SK-N-SH (cell line): ENCODE measurements at regions not wholly inside any gene's neighbourhood (a gene's known extent, or its start where the extent isn't known, plus 50 kb on each side); places are given as distances from the start of the nearest gene placed in this dataset.

Experiments
- CTCF ChIA-PET: fragments of 300-600, 350-600 bp; formaldehyde crosslinking; extraction: SDS; loops from one replicate; lab custom pipeline; 2021; lab: Yijun Ruan, JAX
- POLR2A ChIA-PET: fragments of 350-600 bp; sonication (Branson Sonifier 250); formaldehyde crosslinking; extraction: SDS; loops from one replicate; lab custom pipeline; 2020; ENCODE audit warnings: antibody characterized with exemption, inconsistent platforms; lab: Yijun Ruan, JAX
- DNase-seq: peaks from one replicate; pipeline ENCODE4 v3.0.0; 2012
- H2AFZ ChIP-seq: fragments of 200-600 bp; sonication (generic); 2 replicates; pipeline ENCODE4 v1.8.1; 2016; ENCODE audit warnings: antibody characterized with exemption, mild to moderate bottlenecking, low read depth
- H3F3A ChIP-seq: fragments of 200-600 bp; sonication (generic); replicated peaks from 2 replicates; pipeline ENCODE3; 2016; ENCODE audit warnings: antibody characterized with exemption, mild to moderate bottlenecking; ENCODE audit not compliant: insufficient read depth
- H3K27ac ChIP-seq, 2 experiments: fragments of 200-500 bp in 1 of 2; fragments of 200-600 bp in 1 of 2; sonication (Bioruptor generic) in 1 of 2; sonication (generic), shearing (Covaris generic) in 1 of 2; 2 replicates each; pipeline versions ENCODE4 v1.5.1 to v1.6.1; 2014 to 2016; ENCODE audit warnings: low read depth in 2 of 2, inconsistent platforms in 1 of 2, low read length in 1 of 2, mild to moderate bottlenecking in 1 of 2, mixed read lengths in 1 of 2
- H3K27me3 ChIP-seq: fragments of 200-600 bp; sonication (generic), shearing (Covaris generic); 2 replicates; pipeline ENCODE4 v1.6.1; 2016; ENCODE audit warnings: mixed run types; ENCODE audit not compliant: insufficient read depth
- H3K36me3 ChIP-seq, 2 experiments: fragments of 200-500 bp in 1 of 2; fragments of 200-600 bp in 1 of 2; sonication (Bioruptor generic) in 1 of 2; sonication (generic) in 1 of 2; replicated peaks in 1 of 2; 2 replicates each; pipeline versions ENCODE3 to v1.5.1; 2014 to 2016; ENCODE audit warnings: low read length in 1 of 2, mild to moderate bottlenecking in 1 of 2; ENCODE audit not compliant: insufficient read depth in 2 of 2, control insufficient read depth in 1 of 2
- H3K4me1 ChIP-seq, 2 experiments: fragments of 200-500 bp in 1 of 2; fragments of 200-600 bp in 1 of 2; sonication (Bioruptor generic) in 1 of 2; sonication (generic), shearing (Covaris generic) in 1 of 2; 2 replicates each; pipeline versions ENCODE4 v1.5.1 to v1.6.1; 2014 to 2016; ENCODE audit warnings: low read depth in 1 of 2, low read length in 1 of 2, mixed run types in 1 of 2; ENCODE audit not compliant: insufficient read depth in 2 of 2, control insufficient read depth in 1 of 2
- H3K4me2 ChIP-seq: fragments of 200-600 bp; sonication (generic), shearing (Covaris generic); 2 replicates; pipeline ENCODE4 v1.6.1; 2017; ENCODE audit warnings: mixed run types
- H3K4me3 ChIP-seq, 2 experiments: fragments of 200-500 bp in 1 of 2; fragments of 200-600 bp in 1 of 2; sonication (Bioruptor generic) in 1 of 2; sonication (generic), shearing (Covaris generic) in 1 of 2; 2 replicates each; pipeline versions ENCODE4 v1.5.1 to v1.8.1; 2014 to 2016; ENCODE audit warnings: low read depth in 2 of 2, inconsistent platforms in 1 of 2, low read length in 1 of 2, mild to moderate bottlenecking in 1 of 2, mixed read lengths in 1 of 2, moderate library complexity in 1 of 2
- H3K79me2 ChIP-seq: fragments of 200-600 bp; sonication (generic); 2 replicates; pipeline ENCODE4 v1.8.1; 2017; ENCODE audit warnings: mild to moderate bottlenecking; ENCODE audit not compliant: insufficient read depth
- H3K9ac ChIP-seq: fragments of 200-600 bp; sonication (generic); 2 replicates; pipeline ENCODE4 v1.6.1; 2017; ENCODE audit warnings: mixed run types
- H3K9me2 ChIP-seq: fragments of 200-600 bp; sonication (generic); 2 replicates; pipeline ENCODE4 v1.6.1; 2017; ENCODE audit warnings: mixed run types
- H3K9me3 ChIP-seq: fragments of 200-600 bp; sonication (generic); 2 replicates; pipeline ENCODE4 v1.6.1; 2017; ENCODE audit warnings: mixed run types, mild to moderate bottlenecking, moderate library complexity
- H4K20me1 ChIP-seq: fragments of 200-600 bp; sonication (generic); 2 replicates; pipeline ENCODE4 v1.6.1; 2017; ENCODE audit warnings: mild to moderate bottlenecking, mixed run types; ENCODE audit not compliant: insufficient read depth
- EP300 ChIP-seq, 2 experiments: IDR thresholded peaks; 2 replicates each; pipeline versions ENCODE4 v1.4.0 to v1.6.1; 2012; ENCODE audit warnings: borderline replicate concordance in 1 of 2, low read depth in 1 of 2, low read length in 1 of 2
- FOSL2 ChIP-seq: IDR thresholded peaks from 2 replicates; pipeline ENCODE4 v1.4.0; 2012; ENCODE audit warnings: low read depth, mild to moderate bottlenecking, moderate library complexity, borderline replicate concordance
- GABPA ChIP-seq: IDR thresholded peaks from 2 replicates; pipeline ENCODE4 v1.4.0; 2012; ENCODE audit warnings: low read depth, mild to moderate bottlenecking
- IRF3 ChIP-seq: fragments of 150-350 bp; IDR thresholded peaks from 2 replicates; pipeline ENCODE4 v1.6.1; 2016; ENCODE audit warnings: mild to moderate bottlenecking, low read depth, low read length
- MEF2A ChIP-seq: IDR thresholded peaks from 2 replicates; pipeline ENCODE4 v1.4.0; 2012; ENCODE audit warnings: low read depth, borderline replicate concordance
- RAD21 ChIP-seq: IDR thresholded peaks from 2 replicates; pipeline ENCODE4 v1.6.1; 2012; ENCODE audit warnings: mild to moderate bottlenecking, low read length
- RXRA ChIP-seq: IDR thresholded peaks from 2 replicates; pipeline ENCODE4 v1.4.0; 2012; ENCODE audit warnings: low read depth, mild to moderate bottlenecking, borderline replicate concordance
- SIN3A ChIP-seq: IDR thresholded peaks from 2 replicates; pipeline ENCODE4 v1.6.1; 2012; ENCODE audit warnings: low read depth, mild to moderate bottlenecking, low read length, moderate library complexity, borderline replicate concordance
- SMC3 ChIP-seq: IDR thresholded peaks from 2 replicates; pipeline ENCODE4 v1.6.1; 2012; ENCODE audit warnings: low read depth, low read length, improper control_type of control experiment
- TAF1 ChIP-seq: IDR thresholded peaks from 2 replicates; pipeline ENCODE4 v1.6.1; 2012; ENCODE audit warnings: low read depth, mild to moderate bottlenecking, low read length, moderate library complexity, borderline replicate concordance
- TCF12 ChIP-seq: IDR thresholded peaks from 2 replicates; pipeline ENCODE4 v1.4.0; 2012
- TEAD4 ChIP-seq: IDR thresholded peaks from 2 replicates; pipeline ENCODE4 v1.4.0; 2012; ENCODE audit warnings: mild to moderate bottlenecking, borderline replicate concordance; ENCODE audit not compliant: insufficient read depth
- USF2 ChIP-seq: fragments of 150-350 bp; IDR thresholded peaks from 2 replicates; pipeline ENCODE4 v1.6.1; 2017; ENCODE audit warnings: antibody characterized with exemption, low read length, low read depth, borderline replicate concordance
- YY1 ChIP-seq: IDR thresholded peaks from 2 replicates; pipeline ENCODE4 v1.4.0; 2012; ENCODE audit warnings: low read depth, mild to moderate bottlenecking
- WGBS: methylation state at CpG from one replicate; pipeline ENCODE4 v1.1.6; 2017; ENCODE audit warnings: low lambda C conversion rate; 5-methylcytosine and 5-hydroxymethylcytosine counted together

- TF ChIP-seq TAF1, result no peak
These were observed 136.8 kb upstream of the RPS6KA2 start (continued) for GRCh38 chr6:166763606-166764472.

- POLR2A ChIA-PET, result no interaction called here
- Histone ChIP-seq H3K36me3 (no peaks in the 10 kb centered on the region), H4K20me1 (no peaks in the 10 kb centered on the region), H3K9me3 (no peaks in the 10 kb centered on the region), H3K27me3 (no peaks in the 10 kb centered on the region; the same call in 1 of the 2 replicates), H3K27ac (no peak overlapping the region), H3K9ac (no peak overlapping the region), H3F3A (no peaks in the 10 kb centered on the region), H3K79me2 (no peaks in the 10 kb centered on the region), H3K9me2 (no peaks in the 10 kb centered on the region), H3K4me3 (no peak overlapping the region), H2AFZ (no peak overlapping the region), H3K4me1 (peaks cover 0 to 12% of the 10 kb centered on the region in 2 experiments; a peak in 1 of 4 replicates), H3K4me2 (no peak overlapping the region)
- no peak for DNase-seq
- TF ChIP-seq YY1 (no peak), EP300 (IDR thresholded peaks at IDR 0.05; ENCODE audit: borderline replicate concordance in 1 of 2, low read depth in 1 of 2, low read length in 1 of 2) (no peak), GABPA (no peak), FOSL2 (no peak), TCF12 (no peak), IRF3 (no peak), TAF1 (no peak), SMC3 (no peak), RAD21 (no peak), TEAD4 (no peak), MEF2A (no peak), SIN3A (no peak), RXRA (no peak), USF2 (no peak)
- 66% methylated on average over 8 of the region's 9 CpGs for WGBS
- CTCF ChIA-PET, result interaction anchor here (0.8 to 3.6 kb wide), 4 partner anchors 14 to 227 kb away, joined by 3 to 25 read pairs (median 10); no protein-coding TSS in a partner anchor
These were observed 134.8 kb upstream of the RPS6KA2 start for GRCh38 chr6:166761801-166762200.
